ENCODE measurements at regions not wholly inside any gene's neighbourhood (a gene's known extent, or its start where the extent isn't known, plus 50 kb on each side); places are given as distances from the start of the nearest gene placed in this dataset.

- TF ChIP-seq CTCF (IDR thresholded peaks at IDR 0.05) (no peak), POLR2A (IDR thresholded peaks at IDR 0.05) (no peak), POLR2AphosphoS5 (IDR thresholded peaks at IDR 0.05) (no peak), EP300 (IDR thresholded peaks at IDR 0.05) (no peak)
Observed at GRCh38 chrX:80293354-80293753, 126.9 kb upstream of the TENT5D start.

Measured in stomach (tissue), 4 donors.